Stimulated activated CD8-positive, alpha-beta memory T cell treated with anti-CD3 and anti-CD28 coated beads, Interleukin-15, amount 100 ng/mL, for 1 hour (primary cell): ENCODE measurements at regions not wholly inside any gene's neighbourhood (a gene's known extent, or its start where the extent isn't known, plus 50 kb on each side); places are given as distances from the start of the nearest gene placed in this dataset.

Experiments
- DNase-seq: peaks from one replicate; pipeline ENCODE4 v3.0.0-alpha.2; 2020; ENCODE audit warnings: low read depth

- DNase-seq = no peak
Measured at GRCh38 chr2:12027136-12027535, 280.7 kb downstream of the LPIN1 start.

GRCh38 chr2:12031866-12032265, 285.4 kb downstream of the LPIN1 start:
- no peak for DNase-seq

- DNase-seq = no peak
Measured at GRCh38 chr2:12032398-12032797, 286.0 kb downstream of the LPIN1 start.

GRCh38 chr2:12032975-12033374, 286.5 kb downstream of the LPIN1 start:
- no peak for DNase-seq

- no peak for DNase-seq
Measured at GRCh38 chr2:12033494-12033893, 287.1 kb downstream of the LPIN1 start.

GRCh38 chr2:12034382-12034781, 287.9 kb downstream of the LPIN1 start:
- DNase-seq = no peak

GRCh38 chr2:12035029-12035720, 288.7 kb downstream of the LPIN1 start:
- no peak for DNase-seq

- DNase-seq = no peak
Measured at GRCh38 chr2:12035956-12036639, 289.7 kb downstream of the LPIN1 start.

- DNase-seq = no peak
Measured at GRCh38 chr2:12036640-12036983, 290.2 kb downstream of the LPIN1 start.

GRCh38 chr2:12037301-12037700, 290.9 kb downstream of the LPIN1 start:
- DNase-seq = no peak

- DNase-seq = no peak
Measured at GRCh38 chr2:12041236-12041635, 294.8 kb downstream of the LPIN1 start.

GRCh38 chr2:12043131-12043530, 296.7 kb downstream of the LPIN1 start:
- no peak for DNase-seq

GRCh38 chr2:12044857-12045256, 298.4 kb downstream of the LPIN1 start:
- DNase-seq = no peak

- DNase-seq = no peak
Measured at GRCh38 chr2:12045864-12046291, 299.4 kb downstream of the LPIN1 start.

- no peak for DNase-seq
Measured at GRCh38 chr2:12046641-12047040, 300.2 kb downstream of the LPIN1 start.

GRCh38 chr2:12047761-12048160, 301.3 kb downstream of the LPIN1 start:
- no peak for DNase-seq

- DNase-seq = no peak
Measured at GRCh38 chr2:12048550-12048949, 302.1 kb downstream of the LPIN1 start.

- DNase-seq = no peak
Measured at GRCh38 chr2:12050396-12050795, 304.0 kb downstream of the LPIN1 start.

- DNase-seq = no peak
Measured at GRCh38 chr2:12051831-12052230, 305.4 kb downstream of the LPIN1 start.

GRCh38 chr2:12052796-12053195, 306.4 kb downstream of the LPIN1 start:
- DNase-seq = no peak

GRCh38 chr2:12054956-12055618, 308.7 kb downstream of the LPIN1 start:
- DNase-seq = no peak

GRCh38 chr2:12057436-12058166, 311.2 kb downstream of the LPIN1 start:
- peak; percentile 20 for DNase-seq
